Naive thymus-derived CD4-positive, alpha-beta T cell (primary cell): ENCODE measurements at regions not wholly inside any gene's neighbourhood (a gene's known extent, or its start where the extent isn't known, plus 50 kb on each side); places are given as distances from the start of the nearest gene placed in this dataset.
A peak's percentile ranks its signal among the peaks of the same experiment; 100 is the strongest.

Source experiments
- ATAC-seq: fragments of 150-1000 bp; cut with Tn5 transposase; 2 replicates; pipeline ENCODE4 v1.10.0; 2021; ENCODE audit warnings: mild to moderate bottlenecking, moderate library complexity
- CTCF ChIA-PET: fragments of 350-600 bp; sonication (Branson Sonifier 250); formaldehyde crosslinking; loops from one replicate; lab custom pipeline; 2021; ENCODE audit warnings: antibody characterized with exemption; lab: Charles Lee
- POLR2A ChIA-PET: fragments of 350-600 bp; sonication (Branson Sonifier 250); formaldehyde crosslinking; loops from one replicate; lab custom pipeline; 2021; ENCODE audit warnings: antibody characterized with exemption, inconsistent platforms; lab: Charles Lee
- DNase-seq, 9 donors: peaks; one replicate each; pipeline versions ENCODE4 v3.0.0 to v3.0.0-alpha.2; 2020 to 2022; ENCODE audit warnings: mixed read lengths in 1 of 9
- H3K27ac ChIP-seq: one replicate; pipeline ENCODE4 v1.7.0; 2013; ENCODE audit warnings: mild to moderate bottlenecking, low read depth, low read length, moderate library complexity
- H3K27me3 ChIP-seq, 2 donors: one replicate each; pipeline ENCODE4 v1.7.0; 2013; ENCODE audit warnings: low read length in 2 of 2, mild to moderate bottlenecking in 2 of 2, moderate library complexity in 2 of 2; ENCODE audit not compliant: control insufficient read depth in 2 of 2, insufficient read depth in 2 of 2
- H3K36me3 ChIP-seq, 3 experiments: 1 replicate in 2 of 3; 2 replicates in 1 of 3; pipeline ENCODE4 v1.7.0; 2013; ENCODE audit warnings: low read length in 3 of 3, mild to moderate bottlenecking in 3 of 3, moderate library complexity in 1 of 3; ENCODE audit not compliant: insufficient read depth in 3 of 3, control insufficient read depth in 2 of 3
- H3K4me1 ChIP-seq, 2 donors: one replicate each; pipeline ENCODE4 v1.7.0; 2013; ENCODE audit warnings: low read length in 2 of 2, mild to moderate bottlenecking in 2 of 2, moderate library complexity in 1 of 2; ENCODE audit not compliant: control insufficient read depth in 2 of 2, insufficient read depth in 2 of 2
- H3K4me3 ChIP-seq: 2 replicates; pipeline ENCODE4 v1.7.0; 2013; ENCODE audit warnings: mild to moderate bottlenecking, low read length
- H3K9me3 ChIP-seq, 3 experiments: 1 replicate in 2 of 3; 2 replicates in 1 of 3; pipeline ENCODE4 v1.7.0; 2013; ENCODE audit warnings: low read length in 3 of 3; ENCODE audit not compliant: control insufficient read depth in 2 of 3
- H3K27ac Mint-ChIP-seq, 9 donors: one replicate each; pipeline ENCODE4 v1.8.0; 2020 to 2022; ENCODE audit warnings: mixed read lengths in 9 of 9, mild to moderate bottlenecking in 8 of 9, moderate library complexity in 5 of 9, inconsistent platforms in 2 of 9
- H3K27me3 Mint-ChIP-seq, 5 donors: one replicate each; pipeline ENCODE4 v1.8.0; 2021 to 2022; ENCODE audit warnings: mixed read lengths in 5 of 5, mild to moderate bottlenecking in 1 of 5
- H3K36me3 Mint-ChIP-seq, 5 donors: one replicate each; pipeline ENCODE4 v1.8.0; 2020 to 2022; ENCODE audit warnings: mixed read lengths in 5 of 5, mild to moderate bottlenecking in 3 of 5, inconsistent platforms in 1 of 5
- H3K4me1 Mint-ChIP-seq, 7 donors: one replicate each; pipeline ENCODE4 v1.8.0; 2020 to 2022; ENCODE audit warnings: mixed read lengths in 7 of 7, mild to moderate bottlenecking in 3 of 7, inconsistent platforms in 1 of 7
- H3K4me3 Mint-ChIP-seq, 10 donors: one replicate each; pipeline ENCODE4 v1.8.0; 2020 to 2022; ENCODE audit warnings: mild to moderate bottlenecking in 10 of 10, mixed read lengths in 10 of 10, moderate library complexity in 6 of 10, inconsistent platforms in 2 of 10
- H3K9me3 Mint-ChIP-seq, 11 donors: one replicate each; pipeline ENCODE4 v1.8.0; 2020 to 2022; ENCODE audit warnings: mixed read lengths in 11 of 11, mild to moderate bottlenecking in 4 of 11, inconsistent platforms in 1 of 11, moderate library complexity in 1 of 11
- intact Hi-C, 2 donors: fragments of 100-400 bp; cut with micrococcal nuclease; formaldehyde crosslinking; loops; one replicate each; pipeline ENCODE4 v1.15.1; 2023

GRCh38 chr9:89815903-89816573 is 211.2 kb downstream of the GADD45G start:
- H3K9me3 ChIP-seq: no peaks in the 10 kb centered on the region
- peaks cover 0 to 3% of the 10 kb centered on the region in 2 donors for H3K4me1 ChIP-seq
- ATAC-seq: peak; percentile 65
- Mint-ChIP-seq H3K27ac (no peak overlapping the region), H3K27me3 (peaks cover 0 to 12% (median 1%) of the 10 kb centered on the region in 5 donors), H3K9me3 (peaks cover 0 to 1% (median 0%) of the 10 kb centered on the region in 11 donors), H3K36me3 (peaks cover 0 to 2% (median 0%) of the 10 kb centered on the region in 5 donors), H3K4me3 (no peak overlapping the region), H3K4me1 (peaks cover 4 to 36% (median 16%) of the 10 kb centered on the region in 7 donors)
- no peak overlapping the region for H3K4me3 ChIP-seq
- H3K27ac ChIP-seq: no peak overlapping the region
- CTCF ChIA-PET: no interaction called here
- intact Hi-C loops: no loop called here
- no peaks in the 10 kb centered on the region for H3K36me3 ChIP-seq
- DNase-seq: peak in 1 of 9 donors; percentile 23
- POLR2A ChIA-PET: no interaction called here
- peaks cover 0 to 5% of the 10 kb centered on the region in 2 donors for H3K27me3 ChIP-seq

DNA sequence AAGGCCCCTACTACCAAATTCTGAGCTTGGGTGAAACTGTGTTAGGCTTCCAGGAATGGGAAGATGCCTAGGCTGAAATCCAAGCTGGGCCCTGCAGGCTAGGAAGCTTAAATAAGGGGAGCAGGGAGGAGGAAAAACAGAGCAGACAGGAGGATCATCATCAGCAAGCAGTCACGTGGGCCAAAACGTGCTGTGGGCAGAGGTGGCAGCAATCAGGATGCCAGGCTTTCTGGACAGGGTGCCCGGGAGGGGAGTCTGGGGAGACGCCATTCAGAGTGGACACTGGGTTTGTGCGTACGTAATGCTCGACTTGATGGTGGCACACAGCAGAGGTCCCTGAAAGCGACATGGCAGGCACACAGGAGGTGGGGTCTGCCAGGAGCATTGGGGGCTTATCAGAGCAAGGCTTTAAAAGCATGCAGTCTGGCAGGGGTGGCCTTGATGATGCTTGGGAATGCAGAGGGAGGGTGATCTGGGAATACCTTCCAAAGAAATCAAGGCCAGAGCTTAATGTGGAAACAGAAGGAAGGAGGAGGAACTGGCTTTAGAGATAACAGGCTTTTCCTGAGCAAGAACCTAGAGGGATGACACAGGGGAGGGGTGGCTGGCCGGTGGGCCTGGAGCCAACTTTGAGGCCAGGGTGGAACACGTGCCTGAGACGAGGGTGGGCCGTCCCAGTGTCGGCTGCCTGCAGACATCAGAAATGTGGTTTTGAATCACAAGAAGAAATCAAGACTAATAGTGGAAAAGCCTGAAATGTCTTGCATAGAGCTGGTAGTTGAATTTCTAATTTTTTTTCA is 212.5 kb downstream of the GADD45G start:
- DNase-seq (peak in 1 of 9 donors; percentile 12), ATAC-seq (no peak)
- H3K27ac ChIP-seq: no peak overlapping the region
- CTCF ChIA-PET: no interaction called here
- POLR2A ChIA-PET: no interaction called here
- H3K27ac Mint-ChIP-seq: no peak overlapping the region
- H3K4me1 Mint-ChIP-seq: peaks cover 2 to 34% (median 16%) of the 10 kb centered on the region in 7 donors
- peaks cover 0 to 5% of the 10 kb centered on the region in 2 donors for H3K27me3 ChIP-seq
- no peaks in the 10 kb centered on the region for H3K36me3 ChIP-seq
- H3K9me3 ChIP-seq: no peaks in the 10 kb centered on the region
- H3K27me3 Mint-ChIP-seq: peaks cover 0 to 10% (median 0%) of the 10 kb centered on the region in 5 donors
- H3K36me3 Mint-ChIP-seq: peaks cover 0 to 2% (median 0%) of the 10 kb centered on the region in 5 donors
- intact Hi-C loops: no loop called here
- H3K4me3 Mint-ChIP-seq: no peak overlapping the region
- H3K4me3 ChIP-seq: no peak overlapping the region
- peaks cover 0 to 1% (median 0%) of the 10 kb centered on the region in 11 donors for H3K9me3 Mint-ChIP-seq
- H3K4me1 ChIP-seq: peaks cover 0 to 3% of the 10 kb centered on the region in 2 donors

- no peaks in the 10 kb centered on the region for H3K4me1 ChIP-seq
- H3K27me3 ChIP-seq: peaks cover 0 to 5% of the 10 kb centered on the region in 2 donors
- no peaks in the 10 kb centered on the region for H3K36me3 ChIP-seq
- Mint-ChIP-seq H3K9me3 (peaks cover 0 to 2% (median 0%) of the 10 kb centered on the region in 11 donors), H3K27ac (no peak overlapping the region), H3K27me3 (peaks cover 0 to 10% (median 0%) of the 10 kb centered on the region in 5 donors), H3K4me1 (peaks cover 0 to 15% (median 0%) of the 10 kb centered on the region in 7 donors), H3K4me3 (no peak overlapping the region), H3K36me3 (peaks cover 0 to 5% (median 0%) of the 10 kb centered on the region in 5 donors)
- ATAC-seq (no peak), DNase-seq (peak in 1 of 9 donors; percentile 7)
- CTCF ChIA-PET: no interaction called here
- POLR2A ChIA-PET: no interaction called here
- intact Hi-C loops: no loop called here
- H3K9me3 ChIP-seq: no peaks in the 10 kb centered on the region
- no peak overlapping the region for H3K27ac ChIP-seq
- H3K4me3 ChIP-seq: no peak overlapping the region
These were observed 215.5 kb downstream of the GADD45G start for GRCh38 chr9:89820337-89820736.

DNA sequence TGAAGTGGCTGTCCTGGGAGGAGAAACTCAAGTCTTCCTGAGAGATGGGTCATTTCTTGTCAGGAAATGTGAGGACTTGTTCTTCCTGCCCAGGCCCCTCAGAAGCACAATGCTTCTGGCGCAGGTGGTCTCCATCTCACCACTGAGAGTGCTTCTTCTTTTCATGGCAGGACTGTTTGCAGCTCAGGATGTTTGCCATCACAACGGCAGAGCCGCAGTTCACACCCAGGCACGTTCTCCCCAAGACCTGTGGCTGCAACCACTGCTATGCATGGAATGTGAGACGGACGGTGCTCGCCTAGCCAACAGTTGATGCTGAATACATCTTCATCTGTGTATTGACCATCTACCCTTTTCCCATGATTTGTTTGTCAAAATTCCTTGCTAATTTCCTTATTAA is 216.3 kb downstream of the GADD45G start:
- H3K9me3 Mint-ChIP-seq: peaks cover 0 to 2% (median 0%) of the 10 kb centered on the region in 11 donors
- Histone ChIP-seq H3K27me3 (peaks cover 0 to 5% of the 10 kb centered on the region in 2 donors), H3K4me3 (no peak overlapping the region), H3K9me3 (no peaks in the 10 kb centered on the region), H3K36me3 (no peaks in the 10 kb centered on the region), H3K4me1 (no peaks in the 10 kb centered on the region), H3K27ac (no peak overlapping the region)
- peaks cover 0 to 9% (median 0%) of the 10 kb centered on the region in 7 donors for H3K4me1 Mint-ChIP-seq
- no peak overlapping the region for H3K27ac Mint-ChIP-seq
- intact Hi-C loops: no loop called here
- peaks cover 0 to 6% (median 0%) of the 10 kb centered on the region in 5 donors for H3K36me3 Mint-ChIP-seq
- ATAC-seq (no peak), DNase-seq (peak in 1 of 9 donors; percentile 4)
- no peak overlapping the region for H3K4me3 Mint-ChIP-seq
- ChIA-PET POLR2A (no interaction called here), CTCF (no interaction called here)
- H3K27me3 Mint-ChIP-seq: peaks cover 0 to 10% (median 0%) of the 10 kb centered on the region in 5 donors

DNA sequence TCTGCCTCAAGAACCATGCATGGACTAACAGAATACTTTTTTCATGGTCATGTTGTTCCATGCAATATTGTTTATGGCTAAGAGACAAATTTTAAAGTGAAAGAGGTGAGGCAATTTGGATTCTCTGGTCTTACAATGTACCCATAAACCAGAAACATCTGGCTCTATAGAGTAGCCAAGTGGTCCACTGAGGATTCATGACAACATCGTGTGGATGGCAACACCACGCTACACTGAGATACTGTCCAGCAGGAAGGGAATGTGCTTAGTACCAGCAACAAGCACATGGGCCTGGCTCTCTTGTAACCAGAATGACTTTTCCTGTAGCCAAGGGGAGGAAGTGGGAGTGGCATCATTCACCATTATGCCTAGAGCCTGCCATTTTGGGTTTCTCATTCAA is 218.2 kb downstream of the GADD45G start:
- Mint-ChIP-seq H3K36me3 (peaks cover 0 to 6% (median 0%) of the 10 kb centered on the region in 5 donors), H3K4me1 (peaks cover 6 to 18% (median 7%) of the 10 kb centered on the region in 7 donors), H3K9me3 (peaks cover 0 to 2% (median 0%) of the 10 kb centered on the region in 11 donors), H3K27ac (no peak overlapping the region), H3K27me3 (peaks cover 0 to 9% (median 0%) of the 10 kb centered on the region in 5 donors), H3K4me3 (no peak overlapping the region)
- Histone ChIP-seq H3K4me1 (no peaks in the 10 kb centered on the region), H3K27me3 (no peaks in the 10 kb centered on the region), H3K9me3 (no peaks in the 10 kb centered on the region), H3K36me3 (no peaks in the 10 kb centered on the region), H3K27ac (no peak overlapping the region), H3K4me3 (no peak overlapping the region)
- DNase-seq (no peak), ATAC-seq (no peak)
- intact Hi-C loops: no loop called here
- POLR2A ChIA-PET: no interaction called here
- CTCF ChIA-PET: no interaction called here

DNA sequence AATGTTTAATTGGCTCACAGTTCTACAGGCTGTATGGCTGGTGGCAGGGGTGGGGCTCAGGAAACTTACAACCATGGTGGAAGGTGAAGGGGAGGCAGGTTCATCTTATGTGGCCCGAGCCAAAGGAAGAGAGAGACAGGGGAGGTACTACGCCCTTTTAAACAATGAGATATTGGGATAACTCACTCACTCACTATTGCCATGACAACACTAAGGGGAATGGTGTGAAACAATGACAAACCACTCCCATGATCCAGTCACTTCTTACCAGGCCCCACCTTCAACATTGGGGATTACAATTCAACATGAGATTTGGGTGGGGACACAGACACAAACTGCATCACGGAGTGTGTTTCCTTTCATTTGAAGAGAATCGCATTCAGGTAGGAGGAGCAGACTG is 220.9 kb downstream of the GADD45G start:
- Mint-ChIP-seq H3K9me3 (peaks cover 0 to 16% (median 7%) of the 10 kb centered on the region in 11 donors), H3K4me3 (no peak overlapping the region), H3K27ac (no peak overlapping the region), H3K36me3 (peaks cover 0 to 17% (median 3%) of the 10 kb centered on the region in 5 donors), H3K27me3 (peaks cover 0 to 8% (median 0%) of the 10 kb centered on the region in 5 donors), H3K4me1 (peaks cover 12 to 26% (median 18%) of the 10 kb centered on the region in 7 donors)
- H3K9me3 ChIP-seq: no peaks in the 10 kb centered on the region
- H3K27me3 ChIP-seq: no peaks in the 10 kb centered on the region
- intact Hi-C loops: loop anchor here in 1 of 2 donors (5.0 kb wide), 1 partner anchor 123 kb away; no protein-coding TSS in a partner anchor
- H3K4me3 ChIP-seq: no peak overlapping the region
- no peak overlapping the region for H3K27ac ChIP-seq
- DNase-seq (no peak), ATAC-seq (no peak)
- no peaks in the 10 kb centered on the region for H3K36me3 ChIP-seq
- ChIA-PET CTCF (no interaction called here), POLR2A (no interaction called here)
- no peaks in the 10 kb centered on the region for H3K4me1 ChIP-seq
